Coronary artery (tissue), 2 donors: ENCODE measurements at regions not wholly inside any gene's neighbourhood (a gene's known extent, or its start where the extent isn't known, plus 50 kb on each side); places are given as distances from the start of the nearest gene placed in this dataset.

Experiments used
- DNase-seq: peaks from one replicate; pipeline ENCODE4 v3.0.0-alpha.2; 2017; ENCODE audit warnings: low spot score
- H3K27ac ChIP-seq, 2 donors: fragments of 200-600 bp; sonication (generic); one replicate each; pipeline ENCODE4 v1.5.1; 2016 to 2019
- H3K4me3 ChIP-seq: fragments of 200-600 bp; sonication (generic); 2 replicates; pipeline ENCODE4 v1.5.1; 2016; ENCODE audit warnings: mild to moderate bottlenecking, moderate library complexity
- TF ChIP-seq, protein P1 (sequence below): fragments of 200-600 bp; sonication (generic); IDR thresholded peaks from one replicate; pipeline ENCODE4 v1.5.1; 2019; ENCODE audit warnings: antibody characterized with exemption

DNA sequence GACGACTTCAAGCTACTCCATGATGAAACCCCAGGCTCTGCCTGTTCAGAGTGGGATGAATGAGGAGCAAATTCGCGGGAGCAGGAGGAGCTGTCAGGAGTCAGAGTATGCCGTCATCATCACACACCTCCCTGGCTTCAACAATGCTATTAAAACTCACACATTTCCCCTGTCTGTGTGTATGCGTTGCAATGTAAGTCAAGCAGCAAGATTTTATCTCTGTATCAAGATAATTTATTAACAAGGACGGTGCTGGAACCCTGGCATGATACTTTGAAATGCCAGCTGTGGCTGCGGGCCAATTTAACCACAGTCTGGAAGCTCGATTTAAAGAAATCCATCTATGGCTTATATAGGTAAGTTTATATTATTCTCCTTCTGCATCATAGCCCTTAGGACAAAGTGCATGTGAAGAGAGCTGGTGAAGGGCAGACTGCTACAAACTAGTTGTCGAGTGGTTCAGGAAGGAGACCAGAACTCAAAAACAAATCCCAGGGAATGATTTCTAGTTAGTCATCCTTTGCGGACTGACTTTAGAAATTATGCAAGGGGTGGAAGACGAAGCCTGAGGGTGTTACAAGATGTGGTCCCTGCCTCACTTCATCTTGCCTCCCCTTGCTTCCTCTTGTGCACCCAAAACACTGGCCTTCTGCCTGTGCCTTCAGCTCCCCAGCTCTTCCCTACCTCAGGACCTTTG lies 486.5 kb downstream of the COG6 start:
- no peak for DNase-seq
- TF ChIP-seq, protein P1, sequence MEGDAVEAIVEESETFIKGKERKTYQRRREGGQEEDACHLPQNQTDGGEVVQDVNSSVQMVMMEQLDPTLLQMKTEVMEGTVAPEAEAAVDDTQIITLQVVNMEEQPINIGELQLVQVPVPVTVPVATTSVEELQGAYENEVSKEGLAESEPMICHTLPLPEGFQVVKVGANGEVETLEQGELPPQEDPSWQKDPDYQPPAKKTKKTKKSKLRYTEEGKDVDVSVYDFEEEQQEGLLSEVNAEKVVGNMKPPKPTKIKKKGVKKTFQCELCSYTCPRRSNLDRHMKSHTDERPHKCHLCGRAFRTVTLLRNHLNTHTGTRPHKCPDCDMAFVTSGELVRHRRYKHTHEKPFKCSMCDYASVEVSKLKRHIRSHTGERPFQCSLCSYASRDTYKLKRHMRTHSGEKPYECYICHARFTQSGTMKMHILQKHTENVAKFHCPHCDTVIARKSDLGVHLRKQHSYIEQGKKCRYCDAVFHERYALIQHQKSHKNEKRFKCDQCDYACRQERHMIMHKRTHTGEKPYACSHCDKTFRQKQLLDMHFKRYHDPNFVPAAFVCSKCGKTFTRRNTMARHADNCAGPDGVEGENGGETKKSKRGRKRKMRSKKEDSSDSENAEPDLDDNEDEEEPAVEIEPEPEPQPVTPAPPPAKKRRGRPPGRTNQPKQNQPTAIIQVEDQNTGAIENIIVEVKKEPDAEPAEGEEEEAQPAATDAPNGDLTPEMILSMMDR = no peak
- Histone ChIP-seq H3K4me3 (no peak overlapping the region), H3K27ac (no peak overlapping the region)

DNA sequence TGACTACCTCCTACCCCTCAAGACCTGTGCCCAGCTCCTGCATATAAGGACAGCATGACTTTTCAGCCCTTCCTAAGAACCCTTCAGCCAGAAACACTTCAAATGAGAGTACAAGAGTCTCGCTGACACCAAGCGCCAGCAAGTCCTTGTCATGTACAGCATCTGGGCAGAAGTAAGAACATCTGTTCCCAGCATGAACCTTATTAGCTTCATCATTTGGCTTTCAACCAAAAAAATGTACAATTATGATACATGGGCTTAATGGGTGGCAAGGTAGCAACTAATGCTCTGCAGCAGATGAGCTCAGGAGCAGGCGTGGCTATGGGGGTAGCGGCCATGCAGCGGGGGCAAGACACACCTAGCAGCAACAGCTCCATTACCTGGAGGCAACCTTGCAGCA lies 487.6 kb downstream of the COG6 start:
- H3K27ac ChIP-seq = no peak overlapping the region
- no peak overlapping the region for H3K4me3 ChIP-seq
- TF ChIP-seq, protein P1 = no peak
- DNase-seq = no peak

DNA sequence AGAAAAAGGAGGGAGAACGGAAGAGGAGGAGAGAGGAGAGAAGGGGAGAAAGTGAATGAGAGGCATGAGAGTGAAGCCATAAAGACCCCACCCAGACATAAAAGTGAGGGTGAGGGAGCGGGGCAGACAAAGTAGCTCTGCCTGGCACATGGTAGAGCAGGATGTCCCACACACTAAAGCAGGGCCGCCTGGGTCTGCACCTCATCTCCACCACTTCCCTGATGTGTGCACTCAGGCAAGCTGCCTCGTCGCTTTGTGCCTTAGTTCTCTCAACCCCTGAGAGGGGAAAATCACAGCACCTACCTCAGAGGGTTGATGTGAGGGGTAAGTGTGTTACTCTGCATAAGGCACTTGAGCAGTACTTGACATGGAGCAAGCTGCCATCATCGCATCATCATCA lies 488.1 kb downstream of the COG6 start:
- Histone ChIP-seq H3K27ac (no peak overlapping the region), H3K4me3 (no peak overlapping the region)
- no peak for DNase-seq
- TF ChIP-seq, protein P1 = no peak

DNA sequence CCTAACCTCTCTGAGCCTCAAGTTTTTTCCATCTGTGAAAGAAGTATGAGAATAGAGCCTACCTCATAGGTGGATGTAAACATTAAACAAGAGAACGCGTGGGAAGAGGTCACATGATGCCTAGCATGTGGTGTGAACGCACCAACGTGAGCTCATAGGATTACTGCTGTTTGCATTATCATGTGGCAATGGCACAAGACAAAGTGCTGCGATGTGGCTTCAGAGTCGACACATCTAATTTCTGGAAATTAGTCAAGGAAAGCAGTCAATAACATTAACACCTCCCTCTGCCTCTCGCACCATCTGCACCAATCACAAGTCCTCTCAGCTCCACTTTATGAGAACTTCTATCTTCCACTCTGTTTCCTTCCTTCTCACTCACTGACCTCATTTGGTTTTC lies 489.7 kb downstream of the COG6 start:
- H3K27ac ChIP-seq = no peak overlapping the region

DNA sequence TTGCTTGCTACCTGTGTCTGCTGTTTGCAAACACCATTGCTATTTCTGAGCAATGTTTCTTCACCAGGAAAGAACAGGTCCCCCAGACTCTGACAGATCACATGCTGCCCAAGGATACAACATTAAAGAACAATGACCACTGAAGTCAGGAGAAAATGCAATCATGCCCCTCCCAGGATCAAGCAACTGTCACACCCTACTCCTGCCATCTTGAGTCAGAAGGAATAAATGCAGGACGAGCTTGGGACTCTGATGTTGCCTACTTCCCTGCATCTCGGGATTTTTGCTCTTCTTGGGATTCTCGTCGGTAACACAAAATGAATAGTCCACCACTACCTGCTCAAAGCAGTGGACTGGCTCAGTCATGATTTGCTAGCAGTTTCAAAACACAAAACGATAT lies 490.6 kb downstream of the COG6 start:
- no peak for DNase-seq
- Histone ChIP-seq H3K27ac (no peak overlapping the region), H3K4me3 (no peak overlapping the region)
- TF ChIP-seq, protein P1 = no peak

More for the DNA sequence above, 489.7 kb downstream of the COG6 start:
- H3K4me3 ChIP-seq = no peak overlapping the region
- TF ChIP-seq, protein P1 = no peak
- no peak for DNase-seq

DNA sequence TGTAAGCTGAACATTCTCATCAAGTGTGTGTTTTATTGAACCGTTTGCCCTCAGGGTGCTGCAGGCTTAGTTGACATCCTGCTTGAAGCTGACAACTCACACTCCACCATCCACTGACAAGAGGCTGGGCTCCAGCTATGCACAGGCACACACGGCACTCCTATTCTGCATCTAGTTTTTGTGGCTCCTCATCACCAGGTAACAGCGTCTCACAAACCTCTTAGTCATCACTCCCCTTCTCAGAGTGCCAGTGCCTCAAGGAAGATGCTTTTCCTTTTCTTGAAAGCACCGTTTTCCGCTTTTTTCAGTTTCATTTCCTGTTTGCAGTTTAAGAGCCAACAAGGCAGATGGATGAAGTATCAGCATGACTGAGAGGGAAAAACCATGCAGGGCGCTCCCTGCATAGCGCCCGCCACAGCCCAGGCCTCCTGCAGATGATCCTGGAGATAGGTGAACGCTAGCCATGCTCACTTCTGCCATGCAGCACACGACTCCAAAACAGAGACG lies 491.2 kb downstream of the COG6 start:
- no peak for DNase-seq
- H3K4me3 ChIP-seq = no peak overlapping the region
- TF ChIP-seq, protein P1 = no peak
- H3K27ac ChIP-seq = no peak overlapping the region

DNA sequence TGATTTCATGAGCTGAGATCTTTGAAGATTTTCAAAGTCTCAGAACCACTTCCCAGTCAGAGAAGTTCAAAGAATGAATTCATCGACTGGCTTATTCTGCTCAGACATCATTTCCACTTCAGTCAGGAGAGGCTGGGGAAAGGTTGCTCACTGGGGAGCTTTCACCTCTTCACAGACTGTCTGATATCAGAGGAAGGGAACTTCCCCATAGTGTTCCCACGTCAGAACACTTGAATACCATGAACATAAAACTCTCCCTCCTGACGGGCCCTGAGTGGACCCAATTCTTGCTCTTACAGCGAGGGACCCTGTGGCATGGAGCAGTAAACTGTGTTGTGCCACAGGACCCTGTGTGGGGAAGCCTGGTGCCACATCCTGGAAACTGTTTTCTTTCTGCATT lies 492.6 kb downstream of the COG6 start:
- Histone ChIP-seq H3K27ac (no peak overlapping the region), H3K4me3 (no peak overlapping the region)
- TF ChIP-seq, protein P1 = no peak
- DNase-seq = no peak
